GM12872 (cell line): ENCODE measurements at regions not wholly inside any gene's neighbourhood (a gene's known extent, or its start where the extent isn't known, plus 50 kb on each side); places are given as distances from the start of the nearest gene placed in this dataset.

Source experiments
- TF ChIP-seq, protein P1 (sequence below): IDR thresholded peaks from 3 replicates; pipeline ENCODE4 v1.5.1; 2011; ENCODE audit warnings: low read depth, mild to moderate bottlenecking, low read length, moderate library complexity; ENCODE audit not compliant: insufficient read depth

DNA sequence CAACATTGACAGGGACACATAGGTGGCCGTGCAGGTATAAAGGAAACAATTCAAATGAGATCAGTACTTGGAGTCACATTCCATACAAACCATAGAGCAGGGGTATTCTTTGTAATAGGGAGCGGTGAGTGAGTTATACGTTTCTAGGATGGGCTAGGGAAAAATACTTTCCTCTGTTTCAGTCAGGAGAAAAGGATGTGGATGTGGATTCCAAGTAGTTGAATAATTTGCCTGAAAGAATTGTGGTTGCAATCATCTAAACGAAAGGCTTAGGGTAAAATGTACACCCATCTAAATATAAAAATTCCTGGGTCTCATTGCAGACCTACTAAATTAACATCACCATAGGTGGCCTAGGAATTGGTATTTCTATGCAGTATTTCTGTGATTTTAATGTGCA lies 270.7 kb upstream of the IGFBP3 start:
- TF ChIP-seq, protein P1, sequence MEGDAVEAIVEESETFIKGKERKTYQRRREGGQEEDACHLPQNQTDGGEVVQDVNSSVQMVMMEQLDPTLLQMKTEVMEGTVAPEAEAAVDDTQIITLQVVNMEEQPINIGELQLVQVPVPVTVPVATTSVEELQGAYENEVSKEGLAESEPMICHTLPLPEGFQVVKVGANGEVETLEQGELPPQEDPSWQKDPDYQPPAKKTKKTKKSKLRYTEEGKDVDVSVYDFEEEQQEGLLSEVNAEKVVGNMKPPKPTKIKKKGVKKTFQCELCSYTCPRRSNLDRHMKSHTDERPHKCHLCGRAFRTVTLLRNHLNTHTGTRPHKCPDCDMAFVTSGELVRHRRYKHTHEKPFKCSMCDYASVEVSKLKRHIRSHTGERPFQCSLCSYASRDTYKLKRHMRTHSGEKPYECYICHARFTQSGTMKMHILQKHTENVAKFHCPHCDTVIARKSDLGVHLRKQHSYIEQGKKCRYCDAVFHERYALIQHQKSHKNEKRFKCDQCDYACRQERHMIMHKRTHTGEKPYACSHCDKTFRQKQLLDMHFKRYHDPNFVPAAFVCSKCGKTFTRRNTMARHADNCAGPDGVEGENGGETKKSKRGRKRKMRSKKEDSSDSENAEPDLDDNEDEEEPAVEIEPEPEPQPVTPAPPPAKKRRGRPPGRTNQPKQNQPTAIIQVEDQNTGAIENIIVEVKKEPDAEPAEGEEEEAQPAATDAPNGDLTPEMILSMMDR: no peak

DNA sequence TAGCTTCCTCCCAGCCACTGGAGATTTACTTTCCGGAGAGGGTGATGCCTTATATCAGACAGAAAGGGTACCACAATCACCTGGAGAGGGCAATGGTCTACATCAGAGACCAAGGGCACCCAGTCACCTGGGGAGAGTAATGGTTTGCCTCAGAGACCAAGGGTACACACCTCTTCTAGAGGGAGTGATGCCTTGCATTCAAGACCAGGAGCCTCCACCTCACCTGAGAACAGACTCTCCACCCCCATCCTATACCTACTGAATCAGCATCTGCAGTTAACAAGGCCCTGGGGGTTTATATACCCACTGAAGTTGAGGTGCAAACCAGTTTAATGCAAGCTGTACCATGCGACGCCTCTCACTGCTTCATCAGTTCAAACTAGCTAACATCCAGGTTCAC lies 270.2 kb upstream of the IGFBP3 start:
- TF ChIP-seq, protein P1: no peak

DNA sequence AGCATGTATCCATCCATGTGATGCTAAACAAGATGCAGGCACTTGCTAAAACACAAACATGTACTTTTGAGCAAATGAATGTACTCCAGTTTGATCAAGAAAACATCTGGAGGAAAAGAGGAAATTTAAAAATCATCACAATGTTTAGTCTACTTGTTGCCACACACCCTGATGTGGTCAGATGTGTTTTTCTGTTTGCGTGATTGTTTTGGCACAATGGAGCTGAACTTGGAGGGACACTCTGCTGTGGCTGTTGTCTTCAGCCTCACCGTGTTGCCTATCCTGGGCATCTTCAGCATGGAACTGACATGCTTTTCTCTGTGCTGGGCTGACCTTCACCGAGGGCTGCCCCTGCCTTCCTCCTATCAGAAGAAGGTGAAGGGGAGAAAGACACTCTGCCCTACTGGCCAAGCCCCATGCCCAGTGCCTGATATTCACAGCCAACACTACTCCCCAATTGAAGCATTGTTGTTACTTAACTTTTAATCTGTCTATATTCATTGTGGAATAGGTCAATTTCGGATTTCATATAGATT lies 268.3 kb upstream of the IGFBP3 start:
- TF ChIP-seq, protein P1: no peak

DNA sequence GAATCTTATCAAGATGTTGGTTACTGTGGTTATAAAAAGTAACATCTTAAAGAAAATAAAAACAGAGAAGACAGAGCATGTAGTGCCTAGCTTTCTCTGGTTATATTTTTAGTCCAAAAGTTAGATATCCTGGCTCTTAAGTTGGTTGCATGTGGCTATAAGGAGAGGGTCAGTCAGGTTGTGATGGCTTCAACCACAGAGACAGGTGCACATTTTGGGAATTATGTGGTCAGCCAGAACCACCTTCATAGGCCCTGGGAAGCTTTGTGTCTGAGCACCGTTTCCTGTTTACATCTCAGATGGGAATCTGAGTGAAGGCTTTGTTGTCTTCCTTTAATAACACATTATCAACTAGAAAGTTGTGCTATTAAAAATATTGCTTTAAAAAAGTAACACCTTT lies 265.1 kb upstream of the IGFBP3 start:
- TF ChIP-seq, protein P1: no peak

DNA sequence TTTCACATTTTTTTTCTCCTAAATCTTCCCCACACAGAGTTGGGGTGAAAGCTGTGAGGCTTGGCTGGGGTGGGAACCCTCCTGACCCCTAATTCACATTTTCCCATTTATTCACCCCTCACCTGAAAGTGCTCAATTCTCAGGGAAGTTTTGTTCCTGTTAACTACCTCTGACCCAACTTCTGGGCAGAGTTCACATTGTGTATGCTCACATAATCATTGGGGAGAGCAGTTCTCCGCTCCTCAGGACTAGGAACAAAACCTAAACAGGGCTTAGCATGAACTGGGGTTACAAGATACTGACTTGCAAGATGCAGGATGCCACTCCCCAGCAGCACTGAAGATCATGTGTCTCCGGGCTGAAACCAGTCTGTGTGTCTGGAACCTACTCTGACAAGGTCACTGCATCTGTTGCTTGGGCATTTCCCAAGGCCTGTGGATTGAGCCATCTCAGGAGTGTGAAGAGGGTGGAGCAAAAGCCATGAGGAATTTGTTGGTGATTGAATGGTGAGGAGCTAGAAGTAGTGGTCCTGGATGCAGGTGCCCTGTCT lies 258.1 kb upstream of the IGFBP3 start:
- TF ChIP-seq, protein P1: no peak

DNA sequence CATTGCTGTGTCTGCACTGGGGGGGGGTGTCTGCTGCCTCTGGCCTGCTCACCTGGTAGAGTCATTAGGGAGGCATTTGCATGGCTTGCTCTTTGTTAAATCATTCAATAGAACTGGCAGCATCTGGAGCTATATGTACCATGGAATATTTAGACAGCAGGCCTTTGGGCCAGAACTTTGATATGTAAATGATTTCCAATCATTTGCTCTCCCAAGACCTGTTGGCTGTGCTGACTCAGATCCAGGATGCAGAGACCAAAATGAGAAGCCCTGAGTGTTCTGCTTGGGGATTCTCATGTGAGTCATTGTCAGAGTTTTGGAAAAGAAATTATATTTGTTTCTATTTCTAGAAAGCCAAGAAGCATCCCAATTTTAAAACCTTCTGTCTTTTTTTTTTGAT lies 257.6 kb upstream of the IGFBP3 start:
- TF ChIP-seq, protein P1: no peak

DNA sequence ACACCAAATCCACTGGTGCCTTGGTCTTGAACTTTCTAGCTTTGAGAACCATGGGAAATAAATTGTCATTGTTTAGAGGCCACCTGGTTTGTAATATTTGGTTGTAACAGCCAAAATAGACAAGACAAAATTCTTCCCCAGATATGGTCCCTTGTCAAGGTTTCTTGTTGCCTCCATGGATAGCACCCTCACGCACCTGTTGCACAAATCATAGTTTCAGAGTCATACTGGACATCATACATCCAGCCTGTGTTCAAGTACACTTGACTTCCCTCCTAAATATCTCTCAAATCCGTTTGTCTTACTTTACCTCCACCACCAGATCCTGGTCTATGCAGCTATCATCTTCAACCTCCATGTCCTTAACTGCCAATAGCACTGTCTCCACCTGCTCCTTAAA lies 256.7 kb upstream of the IGFBP3 start:
- TF ChIP-seq, protein P1: no peak
